ENCODE measurements at regions not wholly inside any gene's neighbourhood (a gene's known extent, or its start where the extent isn't known, plus 50 kb on each side); places are given as distances from the start of the nearest gene placed in this dataset.
A peak's percentile ranks its signal among the peaks of the same experiment; 100 is the strongest.

DNA sequence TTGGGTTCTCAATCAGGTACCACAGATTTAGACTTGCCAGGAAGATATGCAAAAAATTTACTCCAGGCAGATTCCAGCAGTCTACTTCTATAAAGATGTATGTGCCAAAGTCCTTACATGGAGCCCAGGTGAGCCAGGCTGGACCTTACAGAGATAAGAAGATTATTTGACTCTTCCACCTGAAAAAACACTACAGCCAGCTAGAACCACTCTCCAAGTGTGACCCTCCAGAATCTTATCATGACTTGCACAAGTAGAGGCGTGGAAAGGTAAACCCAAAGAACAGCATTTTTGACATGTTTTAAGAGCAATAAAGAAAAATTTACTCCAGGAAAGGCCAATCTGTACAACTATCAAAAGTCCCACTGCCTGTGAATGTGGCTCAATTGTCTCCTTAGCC is 146.8 kb upstream of the DPT start:
- DNase-seq: no peak

DNA sequence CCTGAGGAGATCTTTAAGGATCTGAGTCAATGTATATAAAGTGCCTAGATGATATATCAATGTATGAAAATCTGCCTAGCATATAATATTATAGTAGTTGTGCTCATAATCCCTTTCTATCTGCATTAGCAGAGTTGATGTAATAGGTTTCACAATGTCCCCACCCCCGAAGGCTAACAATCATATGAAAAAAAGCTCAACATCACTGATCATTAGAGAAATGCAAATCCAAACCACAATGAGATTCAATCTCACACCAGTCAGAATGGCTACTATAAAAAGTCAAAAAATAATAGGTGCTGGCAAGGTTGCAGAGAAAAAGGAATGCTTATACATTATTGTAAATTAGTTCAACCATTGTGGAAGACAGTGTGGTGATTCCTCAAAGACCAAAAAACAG is 147.8 kb upstream of the DPT start:
- no peak for DNase-seq

- DNase-seq: peak; percentile 13
Measured at GRCh38 chr1:168879896-168880734, 151.1 kb upstream of the DPT start.

DNA sequence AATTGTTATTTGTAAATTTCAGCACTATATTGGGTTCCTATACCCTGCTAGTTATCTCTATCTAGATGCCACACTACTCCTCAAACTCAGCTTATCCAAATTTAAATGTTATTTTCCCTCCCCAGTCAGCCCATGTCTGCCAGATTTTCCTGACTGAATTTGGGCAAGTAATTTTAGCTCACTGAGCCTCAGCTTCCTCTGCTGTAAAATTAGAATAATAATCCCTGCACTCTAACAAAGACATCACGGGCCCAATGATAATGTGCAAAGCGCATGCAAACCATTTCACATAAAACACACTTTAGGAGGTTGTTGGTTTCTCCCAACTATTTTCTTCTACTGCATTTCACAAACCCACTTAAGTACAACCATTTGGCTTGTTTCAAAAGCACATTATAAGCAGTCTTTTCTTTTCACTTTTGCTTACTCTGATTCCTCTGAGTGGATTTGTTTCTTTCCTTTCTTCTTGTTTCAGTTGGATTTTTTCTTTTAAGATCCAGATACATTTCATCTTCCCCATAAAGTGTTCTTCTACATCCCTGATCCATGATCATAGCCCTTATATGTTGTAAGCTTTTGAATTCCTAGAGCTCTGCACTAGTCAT is 152.8 kb upstream of the DPT start:
- no peak for DNase-seq

GRCh38 chr1:168887381-168887780 is 158.4 kb upstream of the DPT start:
- no peak for DNase-seq

DNA sequence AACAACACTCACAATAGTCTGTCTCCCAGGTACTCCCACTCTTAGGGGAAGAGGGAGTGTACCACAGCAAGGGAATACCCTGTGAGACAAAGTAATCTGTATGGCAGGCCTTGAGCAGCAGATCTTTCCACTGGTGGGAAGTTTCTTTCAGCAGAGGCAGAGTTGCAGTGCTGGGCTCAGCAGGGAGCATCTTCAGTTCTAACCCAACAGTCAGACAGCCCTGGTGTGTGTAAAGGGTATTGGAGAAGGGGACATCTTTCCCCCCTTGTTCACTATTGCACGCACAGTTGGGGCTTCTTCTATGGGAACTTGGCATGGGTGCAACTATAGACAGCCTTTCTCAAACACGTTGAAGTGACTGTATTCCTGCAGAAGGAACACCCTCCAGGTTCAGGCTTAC is 159.4 kb upstream of the DPT start:
- no peak for DNase-seq

- DNase-seq: no peak
Measured at GRCh38 chr1:168892931-168893330, 163.9 kb upstream of the DPT start.

- DNase-seq: peak; percentile 96
Measured at GRCh38 chr1:168893359-168893801, 164.4 kb upstream of the DPT start.

GRCh38 chr1:168894397-168894903 is 165.4 kb upstream of the DPT start:
- no peak for DNase-seq

DNA sequence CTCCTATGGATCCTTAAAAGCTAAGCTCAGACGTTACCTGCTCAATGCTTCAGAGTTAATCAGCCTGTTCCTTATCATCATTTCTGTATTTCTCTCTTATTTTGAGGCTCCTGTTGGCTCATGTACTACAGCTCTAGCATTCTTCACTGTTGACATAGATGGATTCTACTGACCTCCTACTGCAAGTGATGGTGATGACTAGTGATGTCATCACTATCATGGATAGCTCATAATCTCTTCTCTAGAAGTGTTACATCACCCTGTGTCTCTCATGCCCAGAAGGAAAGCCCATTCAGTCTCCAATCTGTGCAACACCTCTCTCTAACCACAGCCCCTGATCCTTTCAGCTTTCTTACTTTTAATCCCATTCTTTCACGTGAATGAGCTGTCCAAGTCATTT is 168.2 kb upstream of the DPT start:
- no peak for DNase-seq

DNA sequence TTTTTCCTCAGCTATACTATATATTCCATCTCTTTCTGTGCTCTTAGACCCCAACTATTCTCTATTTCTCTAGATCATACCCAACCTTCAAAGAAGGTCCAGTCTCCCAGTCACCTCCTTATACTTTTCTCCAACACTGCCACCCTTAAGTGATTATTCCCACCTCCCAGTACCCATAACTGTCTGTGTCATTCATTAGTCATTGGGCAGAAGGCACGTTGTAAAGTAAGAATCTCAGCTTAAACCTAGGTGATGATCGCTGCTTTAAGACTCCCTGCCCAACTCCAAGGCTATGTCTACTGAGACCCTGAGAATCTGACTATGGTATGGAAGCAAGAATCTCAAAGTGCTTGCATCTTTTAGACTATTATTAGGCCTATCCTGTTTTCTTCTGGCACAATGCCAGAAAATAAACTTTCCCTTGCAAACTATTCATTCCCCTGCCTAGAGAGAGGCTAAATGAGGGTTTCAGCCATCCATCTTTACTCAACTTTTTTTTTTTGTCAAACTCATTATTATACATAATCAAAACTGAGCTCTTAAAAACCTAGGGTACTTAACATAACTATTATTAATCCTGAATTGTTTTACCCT is 174.3 kb upstream of the DPT start:
- no peak for DNase-seq

DNA sequence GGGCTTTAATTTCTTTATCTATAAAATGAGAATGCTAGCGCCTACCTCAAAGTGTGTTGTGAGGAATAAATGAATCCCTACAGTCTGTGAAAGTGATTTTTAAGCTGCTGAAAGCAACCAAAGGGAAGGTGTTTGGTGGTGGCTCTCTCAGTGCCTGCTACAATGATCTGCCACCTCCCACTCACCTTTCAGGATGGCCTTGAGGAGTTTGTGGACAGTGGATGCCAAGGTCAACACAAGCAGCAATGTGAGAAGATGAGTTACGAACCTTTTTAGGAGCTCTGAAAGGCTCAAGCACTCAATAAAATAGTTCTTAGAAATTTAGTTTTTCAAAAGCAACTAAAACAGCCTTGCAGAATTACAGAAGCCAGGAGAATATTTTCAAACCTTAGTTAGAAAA is 176.6 kb upstream of the DPT start:
- no peak for DNase-seq

GRCh38 chr1:168906367-168906766 is 177.4 kb upstream of the DPT start:
- DNase-seq: no peak

GRCh38 chr1:168907053-168907452 is 178.0 kb upstream of the DPT start:
- no peak for DNase-seq

DNA sequence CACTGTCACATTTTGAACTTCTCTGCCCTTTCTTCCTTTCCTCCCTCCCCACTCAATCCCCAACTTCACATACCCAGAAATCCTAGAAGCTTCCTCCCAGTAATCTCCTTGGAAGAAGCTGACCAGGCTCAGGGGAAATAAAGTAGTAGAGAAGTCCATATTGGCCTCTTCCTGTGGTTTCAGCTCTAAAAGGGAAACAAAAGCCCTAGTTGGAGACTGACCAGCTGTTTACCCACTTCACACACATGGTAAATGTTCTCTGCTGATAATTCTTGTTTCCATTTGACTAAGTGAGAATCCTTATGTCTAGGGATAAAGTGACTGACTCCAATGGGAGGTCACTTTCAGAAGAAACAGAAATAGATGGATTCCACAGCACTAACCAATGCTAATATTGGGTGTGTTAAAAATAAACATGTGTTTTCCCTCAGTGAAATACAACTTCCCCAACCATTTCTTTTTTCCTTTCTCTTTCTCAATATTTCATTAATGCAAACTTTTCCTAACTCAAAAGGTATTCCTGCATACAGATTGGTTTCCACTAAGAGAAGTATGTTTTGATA is 178.9 kb upstream of the DPT start:
- no peak for DNase-seq

GRCh38 chr1:168910403-168910802 is 181.4 kb upstream of the DPT start:
- DNase-seq: no peak

DNA sequence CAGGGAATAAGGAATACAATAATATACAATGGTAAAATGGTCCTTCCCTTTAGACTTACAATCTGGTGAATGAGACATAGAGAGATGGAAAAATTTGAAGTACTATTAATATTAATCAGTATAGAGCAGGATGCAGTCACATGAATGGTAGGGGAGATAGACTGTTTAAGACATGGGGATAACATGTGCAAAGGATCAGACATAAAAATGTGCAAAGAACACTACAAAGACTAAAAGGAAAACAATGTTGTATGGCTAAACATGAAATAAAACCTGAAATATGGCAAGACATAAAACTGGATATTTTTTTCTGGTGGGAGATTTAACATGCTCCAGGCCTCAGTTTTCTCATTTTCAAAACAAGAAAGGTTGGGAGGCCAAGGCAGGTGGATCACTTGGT is 182.4 kb upstream of the DPT start:
- DNase-seq: no peak

DNA sequence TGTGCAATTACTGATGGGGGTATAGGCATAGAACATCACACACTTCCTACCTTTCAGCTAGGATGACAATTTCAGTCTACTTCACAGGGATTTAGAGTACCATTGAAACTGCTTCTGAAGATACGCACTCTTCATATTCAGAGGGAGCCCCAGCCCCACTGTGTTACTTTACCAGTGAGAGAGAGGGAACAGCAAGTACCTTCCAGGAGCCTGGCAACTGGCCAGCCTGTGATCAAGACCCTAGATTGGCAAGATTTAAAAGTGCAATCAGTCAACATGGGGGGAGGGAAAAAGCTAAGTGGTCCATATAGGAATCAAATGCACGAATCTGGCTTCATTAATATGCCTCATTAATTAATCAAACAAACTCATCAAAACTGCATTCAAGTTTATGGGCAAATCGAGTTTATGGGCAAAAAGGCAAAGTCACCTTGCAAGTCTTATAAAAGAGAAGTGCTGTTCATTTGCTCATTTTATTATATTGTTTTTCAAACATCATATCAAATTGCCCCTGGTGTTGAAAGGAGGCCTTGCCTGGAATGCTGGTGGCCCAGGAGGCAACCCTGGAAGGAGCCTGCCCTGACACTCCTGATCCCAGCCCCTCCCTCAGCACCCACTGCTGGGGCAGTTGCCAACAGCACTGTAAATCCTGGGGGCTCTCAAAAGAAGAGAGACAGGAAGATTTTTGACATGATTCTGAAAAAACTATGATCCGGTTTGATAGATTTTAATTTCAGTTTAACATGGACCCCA is 184.9 kb upstream of the DPT start:
- peak; percentile 9 for DNase-seq

DNA sequence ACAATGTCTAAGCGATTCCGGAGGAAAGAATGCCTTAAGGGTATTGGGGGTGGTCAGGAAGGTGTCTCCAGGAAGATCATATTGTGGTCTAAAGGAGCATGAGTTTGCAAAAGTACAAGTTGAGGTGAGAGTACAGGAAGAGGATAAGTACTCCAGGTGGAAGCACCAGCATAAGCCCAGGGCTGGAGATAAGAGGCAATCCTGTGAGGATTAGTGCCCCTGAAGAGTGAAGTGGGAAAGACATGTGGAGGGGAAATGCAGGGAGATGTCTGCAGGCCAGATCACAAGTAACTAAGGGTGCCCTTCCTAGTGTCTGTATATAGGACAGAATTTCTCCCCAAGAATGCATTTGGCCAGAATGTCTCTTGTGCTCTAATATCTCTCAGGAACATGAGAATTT is 188.3 kb upstream of the DPT start:
- DNase-seq: peak; percentile 36

GRCh38 chr1:168917796-168918195 is 188.7 kb upstream of the ATP1B1 start:
- DNase-seq: peak; percentile 36

GRCh38 chr1:168918860-168919741 is 187.4 kb upstream of the ATP1B1 start:
- DNase-seq: no peak
